ENCODE measurements at regions not wholly inside any gene's neighbourhood (a gene's known extent, or its start where the extent isn't known, plus 50 kb on each side); places are given as distances from the start of the nearest gene placed in this dataset.

- TF ChIP-seq GATA3 (IDR thresholded peaks at IDR 0.05; ENCODE audit: low read depth, low read length) (no peak), GATA2 (IDR thresholded peaks at IDR 0.05; ENCODE audit: low read depth, low read length) (no peak)
Measured at GRCh38 chr12:90497923-90498545, 456.9 kb downstream of the CCER1 start.

- TF ChIP-seq GATA3 (IDR thresholded peaks at IDR 0.05; ENCODE audit: low read depth, low read length) (no peak), GATA2 (IDR thresholded peaks at IDR 0.05; ENCODE audit: low read depth, low read length) (no peak)
Measured at GRCh38 chr12:90490355-90490754, 464.6 kb downstream of the CCER1 start.

- TF ChIP-seq GATA2 (IDR thresholded peaks at IDR 0.05; ENCODE audit: low read depth, low read length) (no peak), GATA3 (IDR thresholded peaks at IDR 0.05; ENCODE audit: low read depth, low read length) (no peak)
Measured at GRCh38 chr12:90489141-90489540, 465.8 kb downstream of the CCER1 start.

- TF ChIP-seq GATA3 (IDR thresholded peaks at IDR 0.05; ENCODE audit: low read depth, low read length) (no peak), GATA2 (IDR thresholded peaks at IDR 0.05; ENCODE audit: low read depth, low read length) (no peak)
Measured at GRCh38 chr12:90485560-90485959, 469.4 kb downstream of the CCER1 start.

- no peak for TF ChIP-seq GATA2 (IDR thresholded peaks at IDR 0.05; ENCODE audit: low read depth, low read length)
- no peak for TF ChIP-seq GATA3 (IDR thresholded peaks at IDR 0.05; ENCODE audit: low read depth, low read length)
Measured at GRCh38 chr12:90484094-90484493, 470.9 kb downstream of the CCER1 start.

GRCh38 chr12:90481748-90482147 lies 473.2 kb downstream of the CCER1 start:
- no peak for TF ChIP-seq GATA3 (IDR thresholded peaks at IDR 0.05; ENCODE audit: low read depth, low read length)
- TF ChIP-seq GATA2 (IDR thresholded peaks at IDR 0.05; ENCODE audit: low read depth, low read length), result no peak

GRCh38 chr12:90479237-90479636 lies 475.7 kb downstream of the CCER1 start:
- no peak for TF ChIP-seq GATA2 (IDR thresholded peaks at IDR 0.05; ENCODE audit: low read depth, low read length)
- no peak for TF ChIP-seq GATA3 (IDR thresholded peaks at IDR 0.05; ENCODE audit: low read depth, low read length)

- no peak for TF ChIP-seq GATA3 (IDR thresholded peaks at IDR 0.05; ENCODE audit: low read depth, low read length)
- TF ChIP-seq GATA2 (IDR thresholded peaks at IDR 0.05; ENCODE audit: low read depth, low read length), result no peak
Measured at GRCh38 chr12:90473831-90474230, 481.1 kb downstream of the CCER1 start.

GRCh38 chr12:90460681-90461080 lies 494.3 kb downstream of the CCER1 start:
- no peak for TF ChIP-seq GATA3 (IDR thresholded peaks at IDR 0.05; ENCODE audit: low read depth, low read length)
- no peak for TF ChIP-seq GATA2 (IDR thresholded peaks at IDR 0.05; ENCODE audit: low read depth, low read length)

- TF ChIP-seq GATA2 (IDR thresholded peaks at IDR 0.05; ENCODE audit: low read depth, low read length), result no peak
- TF ChIP-seq GATA3 (IDR thresholded peaks at IDR 0.05; ENCODE audit: low read depth, low read length), result no peak
Measured at GRCh38 chr12:90456248-90456647, 498.7 kb downstream of the CCER1 start.

GRCh38 chr12:90455756-90456155 lies 499.2 kb downstream of the CCER1 start:
- no peak for TF ChIP-seq GATA2 (IDR thresholded peaks at IDR 0.05; ENCODE audit: low read depth, low read length)
- no peak for TF ChIP-seq GATA3 (IDR thresholded peaks at IDR 0.05; ENCODE audit: low read depth, low read length)

- TF ChIP-seq GATA2 (IDR thresholded peaks at IDR 0.05; ENCODE audit: low read depth, low read length) (no peak), GATA3 (IDR thresholded peaks at IDR 0.05; ENCODE audit: low read depth, low read length) (no peak)
Measured at GRCh38 chr12:90449611-90450010, 505.4 kb downstream of the CCER1 start.

- no peak for TF ChIP-seq GATA2 (IDR thresholded peaks at IDR 0.05; ENCODE audit: low read depth, low read length)
- no peak for TF ChIP-seq GATA3 (IDR thresholded peaks at IDR 0.05; ENCODE audit: low read depth, low read length)
Measured at GRCh38 chr12:90441431-90441830, 513.5 kb downstream of the CCER1 start.

- TF ChIP-seq GATA3 (IDR thresholded peaks at IDR 0.05; ENCODE audit: low read depth, low read length) (no peak), GATA2 (IDR thresholded peaks at IDR 0.05; ENCODE audit: low read depth, low read length) (no peak)
Measured at GRCh38 chr12:90428881-90429280, 526.1 kb downstream of the CCER1 start.

- TF ChIP-seq GATA2 (IDR thresholded peaks at IDR 0.05; ENCODE audit: low read depth, low read length) (no peak), GATA3 (IDR thresholded peaks at IDR 0.05; ENCODE audit: low read depth, low read length) (no peak)
Measured at GRCh38 chr12:90428465-90428864, 526.5 kb downstream of the CCER1 start.

GRCh38 chr12:90423965-90424364 lies 531.0 kb downstream of the CCER1 start:
- TF ChIP-seq GATA3 (IDR thresholded peaks at IDR 0.05; ENCODE audit: low read depth, low read length) (no peak), GATA2 (IDR thresholded peaks at IDR 0.05; ENCODE audit: low read depth, low read length) (no peak)

Measured in SH-SY5Y (cell line).